SK-N-SH treated with all-trans-retinoic acid at 6 μM for 48 hours (cell line): ENCODE measurements at regions not wholly inside any gene's neighbourhood (a gene's known extent, or its start where the extent isn't known, plus 50 kb on each side); places are given as distances from the start of the nearest gene placed in this dataset.

ENCODE experiments used
- ARNTL ChIP-seq: fragments of 450-650 bp; formaldehyde crosslinking; IDR thresholded peaks from 2 replicates; pipeline ENCODE4 v1.5.0; 2020; ENCODE audit warnings: low read depth, mild to moderate bottlenecking, moderate library complexity, borderline replicate concordance
- BACH2 ChIP-seq: fragments of 250-450 bp; sonication (Bioruptor Pico); IDR thresholded peaks from 2 replicates; pipeline ENCODE4 v1.9.0; 2021; ENCODE audit warnings: mild to moderate bottlenecking, borderline replicate concordance
- ESRRG ChIP-seq: fragments of 250-450 bp; sonication (Bioruptor Pico); IDR thresholded peaks from 2 replicates; pipeline ENCODE4 v1.6.1; 2021; ENCODE audit warnings: mild to moderate bottlenecking
- ISL1 ChIP-seq: fragments of 250-450 bp; sonication (Bioruptor Pico); IDR thresholded peaks from 2 replicates; pipeline ENCODE4 v2.1.2; 2022; ENCODE audit warnings: mild to moderate bottlenecking, moderate library complexity
- RARB ChIP-seq: fragments of 250-450 bp; sonication (Bioruptor Pico); IDR thresholded peaks from 2 replicates; pipeline ENCODE4 v1.8.0; 2021; ENCODE audit warnings: mild to moderate bottlenecking, moderate library complexity
- TCF4 ChIP-seq: fragments of 250-450 bp; sonication (Bioruptor Pico); IDR thresholded peaks from 2 replicates; pipeline ENCODE4 v1.8.0; 2021; ENCODE audit warnings: mild to moderate bottlenecking, moderate library complexity, borderline replicate concordance
- TOX ChIP-seq: fragments of 250-450 bp; sonication (Bioruptor Pico); IDR thresholded peaks from 2 replicates; pipeline ENCODE4 v1.8.0; 2021; ENCODE audit warnings: mild to moderate bottlenecking, moderate library complexity, borderline replicate concordance
- ZC3H10 ChIP-seq: fragments of 250-450 bp; sonication (Bioruptor Pico); IDR thresholded peaks from 2 replicates; pipeline ENCODE4 v1.5.1; 2021; ENCODE audit warnings: mild to moderate bottlenecking, moderate library complexity
- TF ChIP-seq, protein P1 (sequence below): fragments of 250-450 bp; sonication (Bioruptor Pico); IDR thresholded peaks from 2 replicates; pipeline ENCODE4 v1.8.0; 2021; ENCODE audit warnings: low read depth, mild to moderate bottlenecking, moderate library complexity, borderline replicate concordance
- TF ChIP-seq, protein P2 (sequence below): fragments of 250-450 bp; sonication (Bioruptor Pico); IDR thresholded peaks from 2 replicates; pipeline ENCODE4 v1.8.0; 2020; ENCODE audit warnings: mild to moderate bottlenecking, moderate library complexity, borderline replicate concordance
- TF ChIP-seq, protein P3 (sequence below): fragments of 250-450 bp; sonication (Bioruptor Pico); IDR thresholded peaks from 2 replicates; pipeline ENCODE4 v1.5.1; 2021; ENCODE audit warnings: mild to moderate bottlenecking, moderate library complexity

DNA sequence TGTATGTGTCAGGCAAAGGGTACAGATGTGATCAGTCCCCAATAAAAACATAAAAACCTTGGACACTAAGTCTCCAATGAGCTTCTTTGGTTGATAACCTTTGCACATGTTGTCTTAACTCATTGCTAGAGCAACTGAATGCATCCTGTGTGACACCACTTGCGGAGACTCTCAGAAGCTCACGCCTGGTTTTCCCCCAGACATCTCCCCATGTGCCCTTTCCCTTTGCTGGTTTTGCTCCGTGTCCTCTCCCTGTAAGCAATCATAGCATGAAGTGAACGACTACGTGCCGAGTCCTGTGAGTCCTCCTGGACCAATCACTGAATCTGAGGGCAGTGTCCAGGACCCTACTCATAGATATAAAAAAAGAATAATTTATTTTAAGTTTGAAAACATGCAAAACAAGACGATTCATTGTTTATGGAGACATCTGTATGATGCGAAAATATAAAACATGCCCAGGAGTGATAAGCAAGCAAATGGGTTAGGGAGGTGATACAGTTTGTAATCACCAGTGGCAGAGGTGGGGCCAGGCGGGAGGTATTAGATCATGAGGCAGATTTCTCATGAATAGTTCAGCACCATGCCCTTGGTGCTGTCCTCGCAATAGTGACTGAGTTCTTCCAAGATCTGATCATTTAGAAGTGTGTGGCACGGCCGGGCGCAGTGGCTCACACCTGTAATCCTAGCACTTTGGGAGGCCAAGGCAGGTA lies 115.5 kb downstream of the MED10 start:
- TF ChIP-seq, protein P1, sequence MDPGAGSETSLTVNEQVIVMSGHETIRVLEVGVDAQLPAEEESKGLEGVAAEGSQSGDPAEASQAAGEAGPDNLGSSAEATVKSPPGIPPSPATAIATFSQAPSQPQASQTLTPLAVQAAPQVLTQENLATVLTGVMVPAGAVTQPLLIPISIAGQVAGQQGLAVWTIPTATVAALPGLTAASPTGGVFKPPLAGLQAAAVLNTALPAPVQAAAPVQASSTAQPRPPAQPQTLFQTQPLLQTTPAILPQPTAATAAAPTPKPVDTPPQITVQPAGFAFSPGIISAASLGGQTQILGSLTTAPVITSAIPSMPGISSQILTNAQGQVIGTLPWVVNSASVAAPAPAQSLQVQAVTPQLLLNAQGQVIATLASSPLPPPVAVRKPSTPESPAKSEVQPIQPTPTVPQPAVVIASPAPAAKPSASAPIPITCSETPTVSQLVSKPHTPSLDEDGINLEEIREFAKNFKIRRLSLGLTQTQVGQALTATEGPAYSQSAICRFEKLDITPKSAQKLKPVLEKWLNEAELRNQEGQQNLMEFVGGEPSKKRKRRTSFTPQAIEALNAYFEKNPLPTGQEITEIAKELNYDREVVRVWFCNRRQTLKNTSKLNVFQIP, result no peak
- TF ChIP-seq ARNTL (CRISPR knock-in tag), result no peak
- no peak for TF ChIP-seq ZC3H10 (CRISPR knock-in tag)
- TF ChIP-seq ISL1 (CRISPR knock-in tag), result no peak
- no peak for TF ChIP-seq RARB (CRISPR knock-in tag)
- no peak for TF ChIP-seq TCF4
- TF ChIP-seq BACH2 (CRISPR knock-in tag), result no peak
- TF ChIP-seq, protein P2, sequence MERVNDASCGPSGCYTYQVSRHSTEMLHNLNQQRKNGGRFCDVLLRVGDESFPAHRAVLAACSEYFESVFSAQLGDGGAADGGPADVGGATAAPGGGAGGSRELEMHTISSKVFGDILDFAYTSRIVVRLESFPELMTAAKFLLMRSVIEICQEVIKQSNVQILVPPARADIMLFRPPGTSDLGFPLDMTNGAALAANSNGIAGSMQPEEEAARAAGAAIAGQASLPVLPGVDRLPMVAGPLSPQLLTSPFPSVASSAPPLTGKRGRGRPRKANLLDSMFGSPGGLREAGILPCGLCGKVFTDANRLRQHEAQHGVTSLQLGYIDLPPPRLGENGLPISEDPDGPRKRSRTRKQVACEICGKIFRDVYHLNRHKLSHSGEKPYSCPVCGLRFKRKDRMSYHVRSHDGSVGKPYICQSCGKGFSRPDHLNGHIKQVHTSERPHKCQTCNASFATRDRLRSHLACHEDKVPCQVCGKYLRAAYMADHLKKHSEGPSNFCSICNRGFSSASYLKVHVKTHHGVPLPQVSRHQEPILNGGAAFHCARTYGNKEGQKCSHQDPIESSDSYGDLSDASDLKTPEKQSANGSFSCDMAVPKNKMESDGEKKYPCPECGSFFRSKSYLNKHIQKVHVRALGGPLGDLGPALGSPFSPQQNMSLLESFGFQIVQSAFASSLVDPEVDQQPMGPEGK (CRISPR knock-in tag), result no peak
- TF ChIP-seq ESRRG (CRISPR knock-in tag), result no peak
- TF ChIP-seq, protein P3, sequence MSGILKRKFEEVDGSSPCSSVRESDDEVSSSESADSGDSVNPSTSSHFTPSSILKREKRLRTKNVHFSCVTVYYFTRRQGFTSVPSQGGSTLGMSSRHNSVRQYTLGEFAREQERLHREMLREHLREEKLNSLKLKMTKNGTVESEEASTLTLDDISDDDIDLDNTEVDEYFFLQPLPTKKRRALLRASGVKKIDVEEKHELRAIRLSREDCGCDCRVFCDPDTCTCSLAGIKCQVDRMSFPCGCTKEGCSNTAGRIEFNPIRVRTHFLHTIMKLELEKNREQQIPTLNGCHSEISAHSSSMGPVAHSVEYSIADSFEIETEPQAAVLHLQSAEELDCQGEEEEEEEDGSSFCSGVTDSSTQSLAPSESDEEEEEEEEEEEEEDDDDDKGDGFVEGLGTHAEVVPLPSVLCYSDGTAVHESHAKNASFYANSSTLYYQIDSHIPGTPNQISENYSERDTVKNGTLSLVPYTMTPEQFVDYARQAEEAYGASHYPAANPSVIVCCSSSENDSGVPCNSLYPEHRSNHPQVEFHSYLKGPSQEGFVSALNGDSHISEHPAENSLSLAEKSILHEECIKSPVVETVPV (CRISPR knock-in tag), result no peak
- TF ChIP-seq TOX (CRISPR knock-in tag), result no peak
